UCSD-AML1 (cell line): ENCODE measurements at regions not wholly inside any gene's neighbourhood (a gene's known extent, or its start where the extent isn't known, plus 50 kb on each side); places are given as distances from the start of the nearest gene placed in this dataset.

ENCODE experiments used
- DNase-seq: peaks from one replicate; lab custom pipeline; 2025; ENCODE audit not compliant: unreplicated experiment; lab: John Stamatoyannopoulos, UW

GRCh38 chr12:124504273-124505000, 63.0 kb downstream of the NCOR2 start:
- no peak for DNase-seq

GRCh38 chr12:124503305-124503704, 64.1 kb downstream of the NCOR2 start:
- no peak for DNase-seq

GRCh38 chr12:124502379-124502778, 65.0 kb downstream of the NCOR2 start:
- DNase-seq, result no peak

GRCh38 chr12:124501827-124502226, 65.6 kb downstream of the NCOR2 start:
- no peak for DNase-seq

GRCh38 chr12:124501112-124501561, 66.3 kb downstream of the NCOR2 start:
- DNase-seq, result no peak

GRCh38 chr12:124499898-124500244, 67.5 kb downstream of the NCOR2 start:
- no peak for DNase-seq

- no peak for DNase-seq
Observed at GRCh38 chr12:124499190-124499753, 68.1 kb downstream of the NCOR2 start.

- peak; percentile 35 for DNase-seq
Observed at GRCh38 chr12:124498275-124499189, 68.9 kb downstream of the NCOR2 start.

GRCh38 chr12:124497658-124498057, 69.8 kb downstream of the NCOR2 start:
- no peak for DNase-seq

- no peak for DNase-seq
Observed at GRCh38 chr12:124497039-124497438, 70.4 kb downstream of the NCOR2 start.

- no peak for DNase-seq
Observed at GRCh38 chr12:124496584-124496983, 70.8 kb downstream of the NCOR2 start.

GRCh38 chr12:124495194-124495983, 72.0 kb downstream of the NCOR2 start:
- no peak for DNase-seq

- DNase-seq, result no peak
Observed at GRCh38 chr12:124494751-124495129, 72.7 kb downstream of the NCOR2 start.

GRCh38 chr12:124493809-124494750, 73.3 kb downstream of the NCOR2 start:
- peak; percentile 48 for DNase-seq

GRCh38 chr12:124492879-124493808, 74.3 kb downstream of the NCOR2 start:
- no peak for DNase-seq

GRCh38 chr12:124491856-124492420, 75.5 kb downstream of the NCOR2 start:
- DNase-seq, result no peak

GRCh38 chr12:124491310-124491709, 76.1 kb downstream of the NCOR2 start:
- DNase-seq, result no peak

GRCh38 chr12:124490584-124491305, 76.7 kb downstream of the NCOR2 start:
- DNase-seq, result no peak
